ENCODE measurements at regions not wholly inside any gene's neighbourhood (a gene's known extent, or its start where the extent isn't known, plus 50 kb on each side); places are given as distances from the start of the nearest gene placed in this dataset.

- no peaks in the 10 kb centered on the region for H3K27me3 ChIP-seq (ENCODE audit: low read depth)
- no peak for DNase-seq
- intact Hi-C loops (cut with DNase I) = no loop called here
- ATAC-seq = no peak
- no peaks in the 10 kb centered on the region for H3K9me3 ChIP-seq
- H3K4me3 ChIP-seq = no peak overlapping the region
- H3K36me3 ChIP-seq = no peaks in the 10 kb centered on the region
- no peak for TF ChIP-seq CTCF (IDR thresholded peaks at IDR 0.05)
- no peak overlapping the region for H3K27ac ChIP-seq
- no peaks in the 10 kb centered on the region for H3K4me1 ChIP-seq
Observed at GRCh38 chr4:93994175-93994994, 165.8 kb downstream of the ATOH1 start.

GRCh38 chr4:93996895-93997294, 168.3 kb downstream of the ATOH1 start:
- H3K27ac ChIP-seq = no peak overlapping the region
- H3K36me3 ChIP-seq = no peaks in the 10 kb centered on the region
- intact Hi-C loops (cut with DNase I) = no loop called here
- no peaks in the 10 kb centered on the region for H3K4me1 ChIP-seq
- H3K27me3 ChIP-seq (ENCODE audit: low read depth) = no peaks in the 10 kb centered on the region
- no peak for DNase-seq
- H3K9me3 ChIP-seq = no peaks in the 10 kb centered on the region
- no peak for TF ChIP-seq CTCF (IDR thresholded peaks at IDR 0.05)
- ATAC-seq = no peak
- no peak overlapping the region for H3K4me3 ChIP-seq

- no peak for DNase-seq
- Histone ChIP-seq H3K4me1 (no peaks in the 10 kb centered on the region), H3K9me3 (no peaks in the 10 kb centered on the region), H3K4me3 (no peak overlapping the region), H3K27me3 (ENCODE audit: low read depth) (no peaks in the 10 kb centered on the region), H3K36me3 (no peaks in the 10 kb centered on the region), H3K27ac (no peak overlapping the region)
- TF ChIP-seq CTCF (IDR thresholded peaks at IDR 0.05) = no peak
- intact Hi-C loops (cut with DNase I) = no loop called here
- ATAC-seq = no peak
Observed at GRCh38 chr4:94000559-94000958, 172.0 kb downstream of the ATOH1 start.

GRCh38 chr4:94006932-94007331, 178.4 kb downstream of the ATOH1 start:
- no peak for TF ChIP-seq CTCF (IDR thresholded peaks at IDR 0.05)
- no peak overlapping the region for H3K27ac ChIP-seq
- H3K4me1 ChIP-seq = no peaks in the 10 kb centered on the region
- DNase-seq (no peak), ATAC-seq (no peak)
- H3K9me3 ChIP-seq = no peaks in the 10 kb centered on the region
- H3K27me3 ChIP-seq (ENCODE audit: low read depth) = no peaks in the 10 kb centered on the region
- H3K4me3 ChIP-seq = no peak overlapping the region
- no peaks in the 10 kb centered on the region for H3K36me3 ChIP-seq
- intact Hi-C loops (cut with DNase I) = no loop called here

- intact Hi-C loops (cut with DNase I) = no loop called here
- Histone ChIP-seq H3K4me1 (no peaks in the 10 kb centered on the region), H3K27me3 (ENCODE audit: low read depth) (no peaks in the 10 kb centered on the region), H3K27ac (no peak overlapping the region), H3K4me3 (no peak overlapping the region), H3K9me3 (no peaks in the 10 kb centered on the region), H3K36me3 (no peaks in the 10 kb centered on the region)
- ATAC-seq (no peak), DNase-seq (no peak)
- TF ChIP-seq CTCF (IDR thresholded peaks at IDR 0.05) = no peak
Observed at GRCh38 chr4:94011190-94011589, 182.6 kb downstream of the ATOH1 start.
